ENCODE measurements at regions not wholly inside any gene's neighbourhood (a gene's known extent, or its start where the extent isn't known, plus 50 kb on each side); places are given as distances from the start of the nearest gene placed in this dataset.

GRCh38 chr2:5751873-5752482, 59.8 kb downstream of the SOX11 start:
- DNase-seq (ENCODE audit: low read depth) = no peak

- no peak for DNase-seq (ENCODE audit: low read depth)
These were observed 64.1 kb downstream of the SOX11 start for GRCh38 chr2:5756272-5756671.

- no peak for DNase-seq (ENCODE audit: low read depth)
These were observed 66.2 kb downstream of the SOX11 start for GRCh38 chr2:5758346-5758745.

- no peak for DNase-seq (ENCODE audit: low read depth)
These were observed 67.8 kb downstream of the SOX11 start for GRCh38 chr2:5759949-5760348.

DNA sequence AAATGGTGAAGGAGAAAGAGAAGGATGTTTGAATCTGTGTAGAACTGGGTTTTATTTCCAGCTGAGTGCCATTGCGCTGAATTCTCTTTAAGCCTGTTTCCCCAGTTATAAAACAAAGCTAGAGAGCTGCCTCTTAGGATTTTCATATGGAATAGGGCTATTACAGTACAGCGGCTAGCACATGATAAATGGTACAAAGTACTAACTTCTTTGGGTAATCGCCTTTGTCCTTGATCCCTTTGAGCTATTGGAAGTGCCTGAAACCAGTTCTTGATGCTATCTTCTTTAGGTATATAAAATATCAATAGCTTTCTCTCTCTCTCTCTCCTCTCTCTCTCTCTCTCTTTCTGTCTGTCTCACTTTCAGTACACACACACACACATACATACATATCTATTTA, 71.3 kb downstream of the SOX11 start:
- DNase-seq (ENCODE audit: low read depth) = no peak

DNA sequence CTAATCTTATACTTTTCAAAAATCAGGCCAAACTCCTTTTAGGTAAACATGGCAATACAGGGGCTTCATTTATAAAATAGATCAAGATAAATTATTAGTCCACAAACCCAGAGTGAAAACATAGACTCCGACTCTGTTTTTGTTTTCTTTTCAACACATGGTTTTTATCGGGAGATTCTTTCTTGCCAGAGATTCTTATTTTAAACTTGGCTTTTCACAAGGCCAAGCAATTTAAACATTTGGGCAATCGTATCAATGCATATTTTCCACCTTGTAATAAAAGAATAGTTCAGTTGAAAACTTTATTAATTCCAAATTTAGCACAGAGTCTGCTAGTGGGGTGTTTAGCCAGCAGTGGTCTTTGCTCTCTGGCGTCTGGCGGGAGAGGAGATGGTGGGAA, 71.9 kb downstream of the SOX11 start:
- no peak for DNase-seq (ENCODE audit: low read depth)

GRCh38 chr2:5766056-5766455, 73.9 kb downstream of the SOX11 start:
- DNase-seq (ENCODE audit: low read depth) = no peak

DNA sequence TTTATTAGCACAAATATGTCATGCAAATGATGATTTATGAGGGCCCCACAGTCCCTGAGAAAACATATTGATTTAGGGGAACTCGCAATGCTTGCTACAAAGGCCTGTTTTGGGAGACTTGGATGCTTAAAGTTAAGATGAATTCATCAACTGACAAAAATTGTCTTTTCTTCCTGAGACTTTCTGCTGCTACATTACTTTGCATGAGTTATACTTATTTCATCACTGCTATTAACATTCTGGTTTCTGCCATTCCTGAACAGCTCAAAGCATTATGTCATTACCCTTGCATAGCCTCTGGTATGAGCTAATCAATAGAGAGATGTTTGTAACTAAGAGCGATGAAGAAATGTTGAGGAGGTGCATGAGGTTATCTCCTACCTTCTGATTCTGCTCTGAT, 74.4 kb downstream of the SOX11 start:
- DNase-seq (ENCODE audit: low read depth) = no peak

GRCh38 chr2:5777131-5777535, 84.9 kb downstream of the SOX11 start:
- DNase-seq (ENCODE audit: low read depth) = no peak

- no peak for DNase-seq (ENCODE audit: low read depth)
These were observed 89.5 kb downstream of the SOX11 start for GRCh38 chr2:5781679-5782078.

DNA sequence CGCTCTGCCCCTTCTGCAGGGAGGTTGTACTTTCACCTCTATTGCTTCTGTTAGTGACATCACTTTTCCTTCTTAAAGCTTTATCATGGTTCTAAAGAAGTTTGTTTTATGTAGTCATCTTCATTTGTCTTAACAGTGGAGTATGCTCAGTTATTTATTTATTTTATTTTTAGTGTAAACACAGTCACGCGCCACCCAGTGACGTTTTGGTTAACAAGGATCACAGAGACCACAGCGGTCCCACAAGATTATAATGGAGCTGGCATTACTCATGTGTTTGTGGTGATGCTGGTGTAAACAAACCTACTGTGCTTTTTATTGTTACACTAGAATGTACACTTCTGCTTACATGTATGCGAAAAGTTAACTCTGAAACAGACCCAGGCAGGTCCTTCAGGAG, 89.9 kb downstream of the SOX11 start:
- DNase-seq (ENCODE audit: low read depth) = no peak

DNA sequence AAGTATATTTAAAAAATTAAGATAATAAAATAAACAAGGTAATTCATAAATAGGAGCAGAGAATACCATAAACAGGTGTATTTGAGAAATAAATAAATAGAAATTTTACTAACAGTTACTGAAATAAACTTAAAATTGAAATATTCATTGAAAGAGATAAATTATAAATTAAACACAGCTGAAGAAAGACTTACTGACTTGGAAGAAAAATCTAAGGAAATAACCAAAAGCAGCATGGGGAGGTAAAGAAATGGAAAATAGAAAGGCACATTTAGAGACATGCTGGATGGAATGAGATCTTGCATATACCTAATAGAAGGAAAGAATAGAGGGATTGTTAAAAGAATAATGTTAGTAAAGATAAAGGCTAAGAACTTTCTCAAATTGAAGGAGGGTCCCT, 96.3 kb downstream of the SOX11 start:
- DNase-seq (ENCODE audit: low read depth) = no peak

DNA sequence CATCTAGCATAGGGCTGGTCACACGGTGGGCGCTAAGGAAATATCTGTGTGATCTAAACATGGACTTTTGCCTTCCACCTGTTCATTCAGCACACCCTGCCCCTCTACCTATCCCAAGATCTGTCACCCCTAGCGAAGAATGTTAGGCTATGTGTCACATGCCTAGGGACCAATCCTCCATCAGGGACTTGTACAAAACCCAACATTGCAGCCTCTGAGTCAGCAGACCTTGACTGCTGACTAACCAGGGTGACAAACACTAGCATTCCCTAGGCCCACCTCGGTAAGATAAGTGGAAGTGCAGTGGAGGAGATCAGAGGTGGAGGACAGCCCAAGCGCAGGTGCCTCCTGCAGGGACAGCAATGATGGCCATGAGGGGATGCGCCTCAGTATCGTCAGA, 99.2 kb downstream of the SOX11 start:
- no peak for DNase-seq (ENCODE audit: low read depth)

DNA sequence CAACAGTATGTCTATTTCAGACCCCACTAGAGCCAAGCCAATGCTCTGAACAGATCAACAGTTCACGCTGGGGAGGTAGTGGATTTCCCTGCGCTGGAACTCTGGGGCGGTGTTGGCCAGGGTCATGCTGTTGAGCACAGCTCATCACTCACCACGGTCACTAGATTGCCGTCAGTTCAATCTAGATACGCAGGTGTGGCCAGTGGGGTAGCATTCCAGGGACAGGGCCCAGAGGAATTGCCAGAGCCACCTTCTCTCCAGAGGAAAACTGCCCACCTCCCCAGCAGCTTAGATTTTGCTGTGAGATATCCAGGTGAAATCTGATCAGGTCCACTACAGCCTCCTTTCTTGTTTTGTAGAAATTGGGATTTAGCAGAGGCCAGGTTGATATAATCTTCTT, 101.8 kb downstream of the SOX11 start:
- DNase-seq (ENCODE audit: low read depth) = no peak

- DNase-seq (ENCODE audit: low read depth) = no peak
These were observed 105.9 kb downstream of the SOX11 start for GRCh38 chr2:5798084-5798483.

- no peak for DNase-seq (ENCODE audit: low read depth)
These were observed 107.2 kb downstream of the SOX11 start for GRCh38 chr2:5799348-5799747.

GRCh38 chr2:5803547-5803946, 111.4 kb downstream of the SOX11 start:
- no peak for DNase-seq (ENCODE audit: low read depth)

DNA sequence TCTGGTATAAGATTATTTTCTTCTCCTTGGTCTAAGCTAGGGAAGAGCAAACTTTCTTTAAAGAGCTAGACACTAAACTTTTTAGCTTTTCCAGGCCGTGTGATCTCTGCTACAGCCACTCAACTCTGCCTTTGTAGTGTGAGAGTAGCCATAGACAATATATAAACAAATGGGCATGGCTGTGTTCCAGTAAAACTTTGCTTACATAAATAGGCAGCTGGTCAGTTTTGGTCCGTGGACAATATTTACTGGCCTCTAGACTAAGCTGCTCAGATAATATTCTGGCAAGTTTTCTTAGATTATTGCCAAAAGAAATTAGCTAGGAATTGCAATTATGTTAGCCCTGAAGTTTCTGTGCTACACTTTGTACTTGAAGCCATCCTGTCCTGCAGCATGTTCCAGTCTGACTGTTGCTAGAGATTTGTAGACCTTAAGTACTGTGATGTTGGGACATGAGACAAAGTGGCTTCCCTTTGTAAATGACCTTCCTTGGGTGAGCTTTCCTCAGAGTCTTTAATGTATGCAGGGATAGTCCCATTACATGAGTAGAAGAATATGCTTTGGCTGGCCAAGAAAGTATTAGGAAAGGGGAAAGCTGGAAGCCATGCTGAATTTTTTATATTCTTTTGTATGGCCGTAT, 126.9 kb downstream of the SOX11 start:
- DNase-seq (ENCODE audit: low read depth) = no peak

DNA sequence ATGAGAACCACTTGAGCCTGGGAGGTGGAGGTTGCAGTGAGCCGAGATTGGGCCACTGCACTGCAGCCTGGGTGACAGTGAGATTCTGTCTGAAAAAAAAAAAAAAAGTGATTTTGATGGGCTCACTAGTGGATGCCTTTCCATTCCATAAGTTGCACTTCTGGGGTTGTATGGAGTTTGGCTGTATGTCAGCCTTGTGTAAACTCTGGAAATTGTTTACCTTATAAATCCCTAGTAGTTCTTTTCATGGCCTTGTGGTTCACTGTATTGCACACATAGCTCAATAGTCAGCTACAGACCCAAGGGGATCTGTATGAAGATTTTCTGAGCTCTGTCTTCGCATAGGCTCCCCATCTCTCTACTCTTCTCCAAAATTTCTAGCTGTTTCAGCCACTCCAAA, 131.9 kb downstream of the SOX11 start:
- DNase-seq (ENCODE audit: low read depth) = no peak

DNA sequence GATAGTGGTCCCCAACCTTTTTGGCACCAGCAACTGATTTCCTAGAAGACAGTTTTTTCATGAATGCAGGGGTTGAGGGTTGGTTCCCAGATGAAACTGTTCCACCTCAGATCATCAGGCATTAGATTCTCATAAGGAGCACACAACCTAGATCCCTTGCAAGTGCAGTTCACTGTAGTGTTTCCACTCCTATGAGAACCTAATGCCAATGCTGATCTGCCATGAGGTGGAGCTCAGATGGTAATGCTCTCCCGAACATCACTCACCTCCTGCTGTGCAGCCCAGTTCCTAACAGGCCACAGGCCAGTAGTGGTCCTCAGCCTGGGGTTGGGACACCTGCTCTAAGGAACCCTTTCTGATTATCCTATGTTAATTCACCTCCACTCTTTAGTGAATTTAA, 133.5 kb downstream of the SOX11 start:
- no peak for DNase-seq (ENCODE audit: low read depth)

- no peak for DNase-seq (ENCODE audit: low read depth)
These were observed 134.9 kb downstream of the SOX11 start for GRCh38 chr2:5826979-5827655.

- DNase-seq (ENCODE audit: low read depth) = no peak
These were observed 142.3 kb downstream of the SOX11 start for GRCh38 chr2:5834501-5834900.

DNA sequence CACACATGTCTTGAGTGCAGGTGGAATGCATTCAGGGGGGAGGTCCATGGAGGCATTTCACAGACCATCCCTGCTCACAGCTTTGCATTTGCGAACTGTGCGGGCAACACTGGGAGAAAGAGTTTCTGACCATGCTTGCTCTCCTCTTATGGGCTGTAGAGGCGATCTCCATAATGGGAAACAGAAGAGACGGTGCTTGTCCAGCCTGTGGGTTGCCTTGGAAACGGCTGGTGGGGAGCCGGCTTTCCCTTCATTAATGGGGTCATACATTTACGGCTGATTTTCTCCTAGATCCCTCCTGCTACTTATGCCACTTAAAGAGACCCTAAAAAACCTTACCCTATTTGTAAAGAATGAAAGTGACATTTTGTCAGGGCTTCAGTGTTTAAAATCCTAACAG, 147.4 kb downstream of the SOX11 start:
- DNase-seq (ENCODE audit: low read depth) = no peak

- DNase-seq (ENCODE audit: low read depth) = no peak
These were observed 148.9 kb downstream of the SOX11 start for GRCh38 chr2:5841126-5841525.
